ENCODE measurements at regions not wholly inside any gene's neighbourhood (a gene's known extent, or its start where the extent isn't known, plus 50 kb on each side); places are given as distances from the start of the nearest gene placed in this dataset.
"Not testable (repeated sequence)": the region's sequence is repeated elsewhere in the genome, so short reads cannot be mapped to it uniquely, and the experiment has no call there.

- no peak for DNase-seq
- TF ChIP-seq GATA1 (IDR thresholded peaks at IDR 0.05; ENCODE audit: low read depth, low read length) (no peak), POLR2A (IDR thresholded peaks at IDR 0.05; ENCODE audit: low read length) (no peak)
Observed at GRCh38 chrX:16067886-16068515, 55.4 kb upstream of the GRPR start.

GRCh38 chrX:16063921-16064320, 59.4 kb upstream of the GRPR start:
- TF ChIP-seq POLR2A (IDR thresholded peaks at IDR 0.05; ENCODE audit: low read length) (no peak), GATA1 (IDR thresholded peaks at IDR 0.05; ENCODE audit: low read depth, low read length) (no peak)
- no peak for DNase-seq

GRCh38 chrX:16063141-16063540, 60.2 kb upstream of the GRPR start:
- no peak for DNase-seq
- TF ChIP-seq POLR2A (IDR thresholded peaks at IDR 0.05; ENCODE audit: low read length) (no peak), GATA1 (IDR thresholded peaks at IDR 0.05; ENCODE audit: low read depth, low read length) (no peak)

GRCh38 chrX:16061296-16061695, 62.1 kb upstream of the GRPR start:
- no peak for DNase-seq
- TF ChIP-seq GATA1 (IDR thresholded peaks at IDR 0.05; ENCODE audit: low read depth, low read length) (no peak), POLR2A (IDR thresholded peaks at IDR 0.05; ENCODE audit: low read length) (no peak)

- DNase-seq: no peak
- TF ChIP-seq GATA1 (IDR thresholded peaks at IDR 0.05; ENCODE audit: low read depth, low read length): no peak
- no peak for TF ChIP-seq POLR2A (IDR thresholded peaks at IDR 0.05; ENCODE audit: low read length)
Observed at GRCh38 chrX:16060252-16060651, 63.1 kb upstream of the GRPR start.

GRCh38 chrX:16049126-16049525, 74.2 kb upstream of the GRPR start:
- not testable (repeated sequence) for DNase-seq

GRCh38 chrX:16042980-16043379, 80.4 kb upstream of the GRPR start:
- TF ChIP-seq GATA1 (IDR thresholded peaks at IDR 0.05; ENCODE audit: low read depth, low read length) (no peak), POLR2A (IDR thresholded peaks at IDR 0.05; ENCODE audit: low read length) (no peak)

GRCh38 chrX:16039834-16040233, 83.5 kb upstream of the GRPR start:
- no peak for DNase-seq
- TF ChIP-seq GATA1 (IDR thresholded peaks at IDR 0.05; ENCODE audit: low read depth, low read length): no peak
- TF ChIP-seq POLR2A (IDR thresholded peaks at IDR 0.05; ENCODE audit: low read length): no peak

More at GRCh38 chrX:16042980-16043379, 80.4 kb upstream of the GRPR start:
- DNase-seq: no peak

- DNase-seq: no peak
- TF ChIP-seq POLR2A (IDR thresholded peaks at IDR 0.05; ENCODE audit: low read length) (no peak), GATA1 (IDR thresholded peaks at IDR 0.05; ENCODE audit: low read depth, low read length) (no peak)
Observed at GRCh38 chrX:16039363-16039762, 84.0 kb upstream of the GRPR start.

GRCh38 chrX:16033331-16033730, 90.0 kb upstream of the GRPR start:
- DNase-seq: no peak
- TF ChIP-seq GATA1 (IDR thresholded peaks at IDR 0.05; ENCODE audit: low read depth, low read length) (no peak), POLR2A (IDR thresholded peaks at IDR 0.05; ENCODE audit: low read length) (no peak)

- TF ChIP-seq POLR2A (IDR thresholded peaks at IDR 0.05; ENCODE audit: low read length): no peak
- no peak for TF ChIP-seq GATA1 (IDR thresholded peaks at IDR 0.05; ENCODE audit: low read depth, low read length)
- no peak for DNase-seq
Observed at GRCh38 chrX:16028576-16028975, 94.8 kb upstream of the GRPR start.

- TF ChIP-seq GATA1 (IDR thresholded peaks at IDR 0.05; ENCODE audit: low read depth, low read length) (no peak), POLR2A (IDR thresholded peaks at IDR 0.05; ENCODE audit: low read length) (no peak)
- DNase-seq: no peak
Observed at GRCh38 chrX:16023790-16024734, 99.3 kb upstream of the GRPR start.

- no peak for DNase-seq
- TF ChIP-seq GATA1 (IDR thresholded peaks at IDR 0.05; ENCODE audit: low read depth, low read length): no peak
- no peak for TF ChIP-seq POLR2A (IDR thresholded peaks at IDR 0.05; ENCODE audit: low read length)
Observed at GRCh38 chrX:16022580-16023200, 100.7 kb upstream of the GRPR start.

- DNase-seq: no peak
- TF ChIP-seq GATA1 (IDR thresholded peaks at IDR 0.05; ENCODE audit: low read depth, low read length): no peak
- no peak for TF ChIP-seq POLR2A (IDR thresholded peaks at IDR 0.05; ENCODE audit: low read length)
Observed at GRCh38 chrX:16018291-16018690, 105.1 kb upstream of the GRPR start.
